GM19043 (cell line): ENCODE measurements at regions not wholly inside any gene's neighbourhood (a gene's known extent, or its start where the extent isn't known, plus 50 kb on each side); places are given as distances from the start of the nearest gene placed in this dataset.

Experiments
- ATAC-seq: cut with Tn5 transposase; IDR thresholded peaks from one replicate; pipeline ENCODE4 v1.9.1; 2021; ENCODE audit warnings: low read depth; ENCODE audit not compliant: unreplicated experiment

GRCh38 chr5:152844713-152845112, 439.6 kb upstream of the NMUR2 start:
- no peak for ATAC-seq

- no peak for ATAC-seq
Observed at GRCh38 chr5:152853361-152853760, 448.3 kb upstream of the NMUR2 start.

GRCh38 chr5:152855441-152855840, 450.4 kb upstream of the NMUR2 start:
- no peak for ATAC-seq

- no peak for ATAC-seq
Observed at GRCh38 chr5:152861231-152861630, 456.2 kb upstream of the NMUR2 start.

GRCh38 chr5:152864447-152864846, 459.4 kb upstream of the NMUR2 start:
- no peak for ATAC-seq

GRCh38 chr5:152864991-152865390, 459.9 kb upstream of the NMUR2 start:
- no peak for ATAC-seq

GRCh38 chr5:152869971-152870370, 464.9 kb upstream of the NMUR2 start:
- ATAC-seq = no peak

- ATAC-seq = no peak
Observed at GRCh38 chr5:152882621-152883020, 477.5 kb upstream of the NMUR2 start.

GRCh38 chr5:152883066-152883775, 478.1 kb upstream of the NMUR2 start:
- no peak for ATAC-seq

- ATAC-seq = no peak
Observed at GRCh38 chr5:152884006-152884405, 478.9 kb upstream of the NMUR2 start.

- ATAC-seq = no peak
Observed at GRCh38 chr5:152900332-152900731, 495.3 kb upstream of the NMUR2 start.

GRCh38 chr5:152901754-152902153, 496.7 kb upstream of the NMUR2 start:
- ATAC-seq = no peak

- ATAC-seq = no peak
Observed at GRCh38 chr5:152905286-152905685, 500.2 kb upstream of the NMUR2 start.

- ATAC-seq = no peak
Observed at GRCh38 chr5:152907488-152908245, 502.6 kb upstream of the NMUR2 start.

- ATAC-seq = no peak
Observed at GRCh38 chr5:152912924-152913323, 507.8 kb upstream of the NMUR2 start.

- ATAC-seq = no peak
Observed at GRCh38 chr5:152932621-152933020, 527.5 kb upstream of the NMUR2 start.

GRCh38 chr5:152933056-152933455, 528.0 kb upstream of the NMUR2 start:
- no peak for ATAC-seq

GRCh38 chr5:152938630-152939029, 533.6 kb upstream of the NMUR2 start:
- no peak for ATAC-seq

GRCh38 chr5:152942633-152943336, 537.7 kb upstream of the NMUR2 start:
- no peak for ATAC-seq

GRCh38 chr5:152953788-152954483, 536.5 kb upstream of the GRIA1 start:
- no peak for ATAC-seq
